ENCODE measurements at regions not wholly inside any gene's neighbourhood (a gene's known extent, or its start where the extent isn't known, plus 50 kb on each side); places are given as distances from the start of the nearest gene placed in this dataset.
"Not testable (repeated sequence)": the region's sequence is repeated elsewhere in the genome, so short reads cannot be mapped to it uniquely, and the experiment has no call there.

DNA sequence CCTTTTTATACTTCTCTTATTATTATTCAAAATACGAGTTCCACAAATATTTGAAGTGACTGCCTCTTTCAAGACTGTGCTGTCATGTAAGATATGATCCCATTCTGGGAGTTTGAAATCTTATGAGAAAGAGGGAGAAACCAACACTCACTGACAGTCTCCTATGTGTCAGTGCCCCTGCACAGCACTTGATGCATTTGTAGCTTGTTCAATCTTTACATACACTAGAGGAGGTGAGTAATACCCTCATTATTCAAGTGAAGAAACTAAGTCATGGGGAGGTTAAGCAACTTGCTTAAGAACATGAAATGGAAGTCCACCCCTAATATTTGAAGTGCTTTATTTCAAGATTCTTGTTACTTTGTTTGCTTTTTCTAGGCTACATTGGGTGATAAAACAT, 459.5 kb upstream of the FANCL start:
- no peak overlapping the region for H3K27ac ChIP-seq (replicated peaks)
- TF ChIP-seq SPI1 (IDR thresholded peaks at IDR 0.05; ENCODE audit: borderline replicate concordance, low read depth) (no peak), POLR2AphosphoS5 (IDR thresholded peaks at IDR 0.05; ENCODE audit: low read depth) (no peak), GABPA (IDR thresholded peaks at IDR 0.05; ENCODE audit: low read depth) (no peak)
- no peak for DNase-seq (ENCODE audit: low read depth in 1 of 2, low spot score in 1 of 2)
- no peaks in the 10 kb centered on the region for H3K27me3 ChIP-seq (ENCODE audit: insufficient read depth, poor library complexity, severe bottlenecking)
- no peak overlapping the region for H3K4me3 ChIP-seq (replicated peaks; ENCODE audit: insufficient read depth, low read length)

DNA sequence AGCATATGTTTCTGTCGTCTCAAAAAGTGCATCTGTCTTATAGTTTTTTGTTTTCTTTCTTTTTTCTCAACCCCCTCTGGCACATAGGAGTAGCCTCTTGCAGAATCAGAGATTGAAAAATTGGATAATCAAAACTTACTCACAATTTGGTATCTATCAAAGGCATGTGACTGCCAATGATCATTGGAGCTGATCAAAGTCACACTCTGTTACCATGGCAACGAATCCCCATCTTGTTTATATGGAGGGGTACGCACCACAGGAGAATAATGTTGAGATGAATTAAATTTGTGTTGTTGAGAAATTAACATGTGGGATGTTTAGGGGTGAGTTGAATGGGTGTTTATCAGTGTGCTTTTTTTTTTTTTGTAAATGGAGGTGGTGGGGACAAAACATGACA, 458.3 kb upstream of the FANCL start:
- no peaks in the 10 kb centered on the region for H3K27me3 ChIP-seq (ENCODE audit: insufficient read depth, poor library complexity, severe bottlenecking)
- H3K27ac ChIP-seq (replicated peaks), result no peak overlapping the region
- TF ChIP-seq, protein P1, sequence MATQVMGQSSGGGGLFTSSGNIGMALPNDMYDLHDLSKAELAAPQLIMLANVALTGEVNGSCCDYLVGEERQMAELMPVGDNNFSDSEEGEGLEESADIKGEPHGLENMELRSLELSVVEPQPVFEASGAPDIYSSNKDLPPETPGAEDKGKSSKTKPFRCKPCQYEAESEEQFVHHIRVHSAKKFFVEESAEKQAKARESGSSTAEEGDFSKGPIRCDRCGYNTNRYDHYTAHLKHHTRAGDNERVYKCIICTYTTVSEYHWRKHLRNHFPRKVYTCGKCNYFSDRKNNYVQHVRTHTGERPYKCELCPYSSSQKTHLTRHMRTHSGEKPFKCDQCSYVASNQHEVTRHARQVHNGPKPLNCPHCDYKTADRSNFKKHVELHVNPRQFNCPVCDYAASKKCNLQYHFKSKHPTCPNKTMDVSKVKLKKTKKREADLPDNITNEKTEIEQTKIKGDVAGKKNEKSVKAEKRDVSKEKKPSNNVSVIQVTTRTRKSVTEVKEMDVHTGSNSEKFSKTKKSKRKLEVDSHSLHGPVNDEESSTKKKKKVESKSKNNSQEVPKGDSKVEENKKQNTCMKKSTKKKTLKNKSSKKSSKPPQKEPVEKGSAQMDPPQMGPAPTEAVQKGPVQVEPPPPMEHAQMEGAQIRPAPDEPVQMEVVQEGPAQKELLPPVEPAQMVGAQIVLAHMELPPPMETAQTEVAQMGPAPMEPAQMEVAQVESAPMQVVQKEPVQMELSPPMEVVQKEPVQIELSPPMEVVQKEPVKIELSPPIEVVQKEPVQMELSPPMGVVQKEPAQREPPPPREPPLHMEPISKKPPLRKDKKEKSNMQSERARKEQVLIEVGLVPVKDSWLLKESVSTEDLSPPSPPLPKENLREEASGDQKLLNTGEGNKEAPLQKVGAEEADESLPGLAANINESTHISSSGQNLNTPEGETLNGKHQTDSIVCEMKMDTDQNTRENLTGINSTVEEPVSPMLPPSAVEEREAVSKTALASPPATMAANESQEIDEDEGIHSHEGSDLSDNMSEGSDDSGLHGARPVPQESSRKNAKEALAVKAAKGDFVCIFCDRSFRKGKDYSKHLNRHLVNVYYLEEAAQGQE (IDR thresholded peaks at IDR 0.05; ENCODE audit: insufficient replicate concordance, low read depth), result no peak
- TF ChIP-seq, protein P2, sequence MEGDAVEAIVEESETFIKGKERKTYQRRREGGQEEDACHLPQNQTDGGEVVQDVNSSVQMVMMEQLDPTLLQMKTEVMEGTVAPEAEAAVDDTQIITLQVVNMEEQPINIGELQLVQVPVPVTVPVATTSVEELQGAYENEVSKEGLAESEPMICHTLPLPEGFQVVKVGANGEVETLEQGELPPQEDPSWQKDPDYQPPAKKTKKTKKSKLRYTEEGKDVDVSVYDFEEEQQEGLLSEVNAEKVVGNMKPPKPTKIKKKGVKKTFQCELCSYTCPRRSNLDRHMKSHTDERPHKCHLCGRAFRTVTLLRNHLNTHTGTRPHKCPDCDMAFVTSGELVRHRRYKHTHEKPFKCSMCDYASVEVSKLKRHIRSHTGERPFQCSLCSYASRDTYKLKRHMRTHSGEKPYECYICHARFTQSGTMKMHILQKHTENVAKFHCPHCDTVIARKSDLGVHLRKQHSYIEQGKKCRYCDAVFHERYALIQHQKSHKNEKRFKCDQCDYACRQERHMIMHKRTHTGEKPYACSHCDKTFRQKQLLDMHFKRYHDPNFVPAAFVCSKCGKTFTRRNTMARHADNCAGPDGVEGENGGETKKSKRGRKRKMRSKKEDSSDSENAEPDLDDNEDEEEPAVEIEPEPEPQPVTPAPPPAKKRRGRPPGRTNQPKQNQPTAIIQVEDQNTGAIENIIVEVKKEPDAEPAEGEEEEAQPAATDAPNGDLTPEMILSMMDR (IDR thresholded peaks at IDR 0.05; ENCODE audit: insufficient read depth, low read length), result no peak
- TF ChIP-seq GABPA (IDR thresholded peaks at IDR 0.05; ENCODE audit: low read depth) (no peak), SPI1 (IDR thresholded peaks at IDR 0.05; ENCODE audit: borderline replicate concordance, low read depth) (no peak), POLR2AphosphoS5 (IDR thresholded peaks at IDR 0.05; ENCODE audit: low read depth) (no peak)
- no peak overlapping the region for H3K4me3 ChIP-seq (replicated peaks; ENCODE audit: insufficient read depth, low read length)
- DNase-seq (ENCODE audit: low read depth in 1 of 2, low spot score in 1 of 2), result no peak

DNA sequence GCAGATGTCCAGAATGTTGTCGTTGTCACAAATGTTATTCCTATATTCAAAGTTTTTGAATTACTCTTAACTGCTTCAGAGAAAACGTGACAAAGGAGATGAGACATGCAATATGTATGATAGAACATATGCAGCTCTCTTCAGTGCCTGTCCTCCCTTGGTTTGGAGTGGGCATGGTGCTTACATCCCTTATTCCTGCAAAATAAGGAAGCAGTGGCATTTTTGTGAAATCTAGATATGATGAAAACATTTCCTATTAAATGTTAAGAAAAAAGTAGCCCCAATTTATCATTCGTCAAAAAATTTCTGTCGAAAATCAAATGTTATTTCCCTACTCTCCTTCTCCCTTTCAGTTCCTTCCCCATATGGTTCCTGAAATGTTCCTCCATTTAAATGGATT, 457.5 kb upstream of the FANCL start:
- no peak overlapping the region for H3K4me3 ChIP-seq (replicated peaks; ENCODE audit: insufficient read depth, low read length)
- H3K27ac ChIP-seq (replicated peaks), result no peak overlapping the region
- H3K27me3 ChIP-seq (ENCODE audit: insufficient read depth, poor library complexity, severe bottlenecking), result no peaks in the 10 kb centered on the region
- peak in 1 of 2 experiments; percentile 24 for DNase-seq (ENCODE audit: low read depth in 1 of 2, low spot score in 1 of 2)
- TF ChIP-seq GABPA (IDR thresholded peaks at IDR 0.05; ENCODE audit: low read depth), result no peak
- no peak for TF ChIP-seq SPI1 (IDR thresholded peaks at IDR 0.05; ENCODE audit: borderline replicate concordance, low read depth)
- TF ChIP-seq, protein P1 (IDR thresholded peaks at IDR 0.05; ENCODE audit: insufficient replicate concordance, low read depth), result no peak
- TF ChIP-seq POLR2AphosphoS5 (IDR thresholded peaks at IDR 0.05; ENCODE audit: low read depth), result no peak
- TF ChIP-seq, protein P2 (IDR thresholded peaks at IDR 0.05; ENCODE audit: insufficient read depth, low read length), result no peak

DNA sequence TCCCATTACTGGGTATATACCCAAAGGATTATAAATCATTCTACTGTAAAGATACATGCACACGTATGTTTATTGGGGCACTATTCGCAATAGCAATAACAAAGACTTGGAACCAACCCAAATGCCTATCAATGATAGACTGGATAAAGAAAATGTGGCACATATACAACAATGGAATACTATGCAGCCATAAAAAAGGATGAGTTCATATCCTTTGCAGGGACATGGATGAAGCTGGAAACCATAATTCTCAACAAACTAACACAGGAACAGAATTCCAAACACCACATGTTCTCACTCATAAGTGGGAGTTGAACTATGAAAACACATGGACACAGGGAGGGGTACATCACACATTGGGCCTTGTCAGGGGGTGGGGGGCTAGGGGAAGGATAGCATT, 453.0 kb upstream of the FANCL start:
- DNase-seq (ENCODE audit: low read depth in 1 of 2, low spot score in 1 of 2); H3K27me3 ChIP-seq (ENCODE audit: insufficient read depth, poor library complexity, severe bottlenecking); H3K27ac ChIP-seq (replicated peaks); H3K4me3 ChIP-seq (replicated peaks; ENCODE audit: insufficient read depth, low read length): not testable (repeated sequence)

DNA sequence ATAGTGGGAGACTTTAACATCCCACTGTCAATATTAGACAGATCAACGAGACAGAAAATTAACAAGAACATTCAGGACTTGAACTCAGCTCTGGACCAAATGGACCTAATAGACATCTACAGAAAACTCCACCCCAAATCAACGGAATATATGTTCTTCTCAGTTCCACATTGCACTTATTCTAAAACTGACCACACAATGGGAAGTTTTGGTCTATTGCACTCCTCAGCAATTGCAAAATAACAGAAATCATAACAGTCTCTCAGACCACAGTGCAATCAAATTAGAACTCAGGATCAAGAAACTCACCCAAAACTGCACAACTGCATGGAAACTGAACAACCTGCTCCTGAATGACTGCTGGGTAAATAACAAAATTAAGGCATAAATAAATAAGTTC, 449.9 kb upstream of the FANCL start:
- DNase-seq (ENCODE audit: low read depth in 1 of 2, low spot score in 1 of 2), result peak; percentile 43 to 63
- H3K27ac ChIP-seq (replicated peaks); H3K4me3 ChIP-seq (replicated peaks; ENCODE audit: insufficient read depth, low read length); H3K27me3 ChIP-seq (ENCODE audit: insufficient read depth, poor library complexity, severe bottlenecking): not testable (repeated sequence)

All from HL-60 (cell line).